ENCODE measurements at regions not wholly inside any gene's neighbourhood (a gene's known extent, or its start where the extent isn't known, plus 50 kb on each side); places are given as distances from the start of the nearest gene placed in this dataset.

GRCh38 chr2:6554466-6554865 is 311.2 kb downstream of the CMPK2 start:
- TF ChIP-seq CTCF (IDR thresholded peaks at IDR 0.05) (no peak), USF1 (CRISPR knock-in tag; IDR thresholded peaks at IDR 0.05) (no peak), ATF6 (CRISPR knock-in tag; IDR thresholded peaks at IDR 0.05) (no peak), ZNF138 (CRISPR knock-in tag; conservative IDR thresholded peaks at IDR 0.05) (no peak), PRDM15 (CRISPR knock-in tag; IDR thresholded peaks at IDR 0.05) (no peak), ATF2 (CRISPR knock-in tag; IDR thresholded peaks at IDR 0.05; ENCODE audit: borderline replicate concordance, low read depth) (no peak), ELF4 (CRISPR knock-in tag; IDR thresholded peaks at IDR 0.05; ENCODE audit: low read depth) (no peak), CREB1 (CRISPR knock-in tag; IDR thresholded peaks at IDR 0.05) (no peak), NFE2L1 (CRISPR knock-in tag; IDR thresholded peaks at IDR 0.05) (no peak), NR1H2 (CRISPR knock-in tag; IDR thresholded peaks at IDR 0.05) (no peak)
- TF ChIP-seq, protein P1, sequence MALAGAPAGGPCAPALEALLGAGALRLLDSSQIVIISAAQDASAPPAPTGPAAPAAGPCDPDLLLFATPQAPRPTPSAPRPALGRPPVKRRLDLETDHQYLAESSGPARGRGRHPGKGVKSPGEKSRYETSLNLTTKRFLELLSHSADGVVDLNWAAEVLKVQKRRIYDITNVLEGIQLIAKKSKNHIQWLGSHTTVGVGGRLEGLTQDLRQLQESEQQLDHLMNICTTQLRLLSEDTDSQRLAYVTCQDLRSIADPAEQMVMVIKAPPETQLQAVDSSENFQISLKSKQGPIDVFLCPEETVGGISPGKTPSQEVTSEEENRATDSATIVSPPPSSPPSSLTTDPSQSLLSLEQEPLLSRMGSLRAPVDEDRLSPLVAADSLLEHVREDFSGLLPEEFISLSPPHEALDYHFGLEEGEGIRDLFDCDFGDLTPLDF (CRISPR knock-in tag; IDR thresholded peaks at IDR 0.05), result no peak
- TF ChIP-seq, protein P2, sequence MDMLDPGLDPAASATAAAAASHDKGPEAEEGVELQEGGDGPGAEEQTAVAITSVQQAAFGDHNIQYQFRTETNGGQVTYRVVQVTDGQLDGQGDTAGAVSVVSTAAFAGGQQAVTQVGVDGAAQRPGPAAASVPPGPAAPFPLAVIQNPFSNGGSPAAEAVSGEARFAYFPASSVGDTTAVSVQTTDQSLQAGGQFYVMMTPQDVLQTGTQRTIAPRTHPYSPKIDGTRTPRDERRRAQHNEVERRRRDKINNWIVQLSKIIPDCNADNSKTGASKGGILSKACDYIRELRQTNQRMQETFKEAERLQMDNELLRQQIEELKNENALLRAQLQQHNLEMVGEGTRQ (CRISPR knock-in tag; IDR thresholded peaks at IDR 0.05), result no peak

Data from WTC11 (cell line).